HG03066 (cell line): ENCODE measurements at regions not wholly inside any gene's neighbourhood (a gene's known extent, or its start where the extent isn't known, plus 50 kb on each side); places are given as distances from the start of the nearest gene placed in this dataset.

Experiments used
- ATAC-seq: cut with Tn5 transposase; IDR thresholded peaks from one replicate; pipeline ENCODE4 v1.9.1; 2021; ENCODE audit warnings: low read depth; ENCODE audit not compliant: unreplicated experiment

GRCh38 chr3:5520237-5520636 is 332.7 kb downstream of the EDEM1 start:
- no peak for ATAC-seq

- no peak for ATAC-seq
Observed at GRCh38 chr3:5523125-5523524, 335.6 kb downstream of the EDEM1 start.

GRCh38 chr3:5531039-5531438 is 343.5 kb downstream of the EDEM1 start:
- ATAC-seq = no peak

GRCh38 chr3:5531741-5532290 is 344.3 kb downstream of the EDEM1 start:
- no peak for ATAC-seq

- ATAC-seq = no peak
Observed at GRCh38 chr3:5540532-5540931, 353.0 kb downstream of the EDEM1 start.

GRCh38 chr3:5542472-5542871 is 355.0 kb downstream of the EDEM1 start:
- no peak for ATAC-seq

GRCh38 chr3:5543047-5543446 is 355.5 kb downstream of the EDEM1 start:
- no peak for ATAC-seq

- ATAC-seq = no peak
Observed at GRCh38 chr3:5545719-5546118, 358.2 kb downstream of the EDEM1 start.

- ATAC-seq = no peak
Observed at GRCh38 chr3:5553203-5553602, 365.7 kb downstream of the EDEM1 start.

- no peak for ATAC-seq
Observed at GRCh38 chr3:5554245-5554747, 366.8 kb downstream of the EDEM1 start.

- ATAC-seq = no peak
Observed at GRCh38 chr3:5560199-5560598, 372.7 kb downstream of the EDEM1 start.

GRCh38 chr3:5563537-5564277 is 376.2 kb downstream of the EDEM1 start:
- no peak for ATAC-seq

GRCh38 chr3:5564278-5564666 is 376.8 kb downstream of the EDEM1 start:
- ATAC-seq = no peak

GRCh38 chr3:5565026-5565425 is 377.5 kb downstream of the EDEM1 start:
- ATAC-seq = no peak

- no peak for ATAC-seq
Observed at GRCh38 chr3:5567113-5567512, 379.6 kb downstream of the EDEM1 start.

GRCh38 chr3:5568451-5568850 is 380.9 kb downstream of the EDEM1 start:
- no peak for ATAC-seq

- ATAC-seq = no peak
Observed at GRCh38 chr3:5569152-5569551, 381.6 kb downstream of the EDEM1 start.

GRCh38 chr3:5572168-5572567 is 384.7 kb downstream of the EDEM1 start:
- no peak for ATAC-seq

- ATAC-seq = no peak
Observed at GRCh38 chr3:5576277-5577011, 388.9 kb downstream of the EDEM1 start.

GRCh38 chr3:5579139-5579602 is 391.7 kb downstream of the EDEM1 start:
- ATAC-seq = no peak

GRCh38 chr3:5579946-5580345 is 392.4 kb downstream of the EDEM1 start:
- no peak for ATAC-seq

- no peak for ATAC-seq
Observed at GRCh38 chr3:5580826-5581225, 393.3 kb downstream of the EDEM1 start.
